Fibroblast of gingiva (primary cell): ENCODE measurements at regions not wholly inside any gene's neighbourhood (a gene's known extent, or its start where the extent isn't known, plus 50 kb on each side); places are given as distances from the start of the nearest gene placed in this dataset.

Experiments used
- DNase-seq: peaks from one replicate; pipeline ENCODE4 v3.0.0-alpha.2; 2011; ENCODE audit warnings: low read depth

GRCh38 chr3:22893101-22893500 lies 310.0 kb upstream of the UBE2E2 start:
- no peak for DNase-seq

DNA sequence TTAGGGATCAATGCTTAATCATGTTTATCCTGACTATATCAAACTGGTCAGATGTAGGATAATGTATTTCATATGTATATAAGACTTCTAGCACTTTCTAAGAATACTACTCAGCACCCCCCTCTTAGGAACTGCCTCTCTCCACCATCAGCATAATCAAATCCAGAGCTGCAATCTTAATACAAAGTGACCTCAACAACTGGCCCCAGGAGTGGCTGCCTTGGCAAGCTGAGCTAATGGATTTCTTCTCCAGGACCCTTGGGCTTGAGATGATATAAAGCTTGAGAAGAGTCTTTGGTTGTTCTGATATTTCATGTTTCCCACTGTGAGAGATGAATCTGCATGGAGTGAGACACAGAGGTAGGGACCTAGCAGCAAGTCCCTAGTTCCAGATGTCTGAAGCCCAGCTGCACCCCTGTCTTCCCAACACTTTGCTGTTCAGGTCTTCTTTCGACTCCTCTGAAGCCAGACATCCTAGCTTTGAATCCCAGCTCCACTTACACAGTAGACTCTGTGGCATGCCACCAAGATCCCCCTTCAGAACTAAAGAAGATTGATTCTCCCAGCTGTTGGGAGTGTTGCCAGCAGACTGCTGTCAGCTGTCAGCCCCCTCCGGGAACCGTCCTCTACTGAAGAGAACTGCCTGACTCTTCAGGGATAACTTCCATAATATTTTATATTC lies 309.3 kb upstream of the UBE2E2 start:
- DNase-seq = no peak

DNA sequence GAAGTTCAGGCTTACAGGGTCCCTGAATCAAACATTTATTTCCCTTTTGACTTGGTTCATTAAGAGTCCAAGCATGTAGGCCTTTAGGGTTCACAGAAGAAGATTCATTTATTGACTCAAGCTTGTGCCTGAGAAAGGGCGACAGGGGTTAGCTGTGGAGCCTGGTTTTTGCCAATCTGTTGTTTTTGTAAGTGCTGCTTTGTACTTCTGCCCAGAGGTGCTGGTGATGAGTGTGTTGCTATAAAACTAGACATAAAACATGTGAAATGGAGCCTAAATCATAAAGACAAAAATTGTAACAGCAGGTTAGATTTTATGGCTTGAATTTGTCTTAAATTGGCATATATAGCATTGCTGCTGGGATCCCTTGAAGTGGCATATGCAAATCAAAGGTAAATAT lies 308.3 kb upstream of the UBE2E2 start:
- no peak for DNase-seq

- no peak for DNase-seq
Measured at GRCh38 chr3:22895671-22896070, 307.5 kb upstream of the UBE2E2 start.

GRCh38 chr3:22898558-22898957 lies 304.6 kb upstream of the UBE2E2 start:
- no peak for DNase-seq

DNA sequence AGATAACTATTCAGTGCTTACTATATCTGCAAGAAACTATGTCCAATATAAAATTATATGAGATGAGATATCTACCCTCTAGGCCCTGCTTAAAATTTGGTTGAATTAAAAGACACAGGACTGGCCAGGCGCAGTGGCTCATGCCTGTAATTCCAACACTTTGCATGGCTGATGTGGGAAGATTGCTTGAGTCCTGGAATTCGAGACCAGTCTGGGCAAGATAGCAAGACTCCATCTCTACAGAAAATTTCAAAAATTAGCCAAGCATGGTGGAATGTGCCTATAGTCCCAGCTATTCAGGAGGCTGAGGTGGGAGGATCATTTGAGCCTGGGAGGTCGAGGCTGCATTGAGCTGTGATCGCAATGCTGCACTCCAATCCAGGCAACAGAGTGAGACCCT lies 303.7 kb upstream of the UBE2E2 start:
- DNase-seq = no peak

DNA sequence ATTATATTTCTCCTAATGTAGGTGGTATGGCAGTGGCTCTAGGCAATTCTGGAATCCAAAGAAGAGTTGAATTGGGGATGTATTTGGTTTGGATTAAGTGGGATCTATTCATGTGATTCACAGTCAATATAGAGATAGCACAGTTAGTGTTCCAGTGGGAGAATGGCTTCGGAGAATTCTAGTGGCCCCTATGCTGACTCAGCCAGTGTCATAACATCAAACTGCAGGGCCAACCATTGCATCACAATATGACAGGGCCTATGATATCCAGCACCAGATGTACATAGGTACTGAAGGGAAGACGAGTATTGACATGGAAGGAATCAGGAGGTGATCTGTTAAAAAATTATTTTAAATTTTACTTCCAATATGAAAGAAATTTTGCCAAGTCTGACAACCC lies 302.8 kb upstream of the UBE2E2 start:
- no peak for DNase-seq

- DNase-seq = no peak
Measured at GRCh38 chr3:22901684-22902083, 301.4 kb upstream of the UBE2E2 start.

- DNase-seq = no peak
Measured at GRCh38 chr3:22907161-22907780, 295.9 kb upstream of the UBE2E2 start.

- DNase-seq = no peak
Measured at GRCh38 chr3:22907796-22908195, 295.3 kb upstream of the UBE2E2 start.

DNA sequence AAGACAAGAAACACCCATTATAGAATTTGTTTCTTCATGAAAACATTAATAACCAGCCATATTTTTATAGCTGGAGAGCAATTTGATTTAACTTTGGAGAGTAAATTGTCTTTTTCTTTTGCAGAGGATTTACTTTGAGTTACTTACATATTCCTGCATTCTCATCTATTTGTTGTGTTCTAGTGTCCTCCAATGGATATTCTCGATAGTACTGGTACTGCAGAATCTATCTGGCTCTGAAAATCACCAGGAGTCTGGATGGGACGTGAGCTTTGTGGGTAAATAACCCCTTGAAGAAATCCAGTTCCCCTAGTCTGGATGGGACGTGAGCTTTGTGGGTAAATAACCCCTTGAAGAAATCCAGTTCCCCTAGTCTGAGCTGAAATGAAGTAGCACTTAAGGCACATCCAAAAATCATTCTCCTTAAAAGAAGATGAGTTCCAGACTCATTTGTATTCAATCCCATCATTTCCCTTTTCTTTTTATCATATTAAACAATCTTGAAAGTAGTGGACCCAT lies 294.1 kb upstream of the UBE2E2 start:
- no peak for DNase-seq

- no peak for DNase-seq
Measured at GRCh38 chr3:22916933-22917332, 286.2 kb upstream of the UBE2E2 start.

DNA sequence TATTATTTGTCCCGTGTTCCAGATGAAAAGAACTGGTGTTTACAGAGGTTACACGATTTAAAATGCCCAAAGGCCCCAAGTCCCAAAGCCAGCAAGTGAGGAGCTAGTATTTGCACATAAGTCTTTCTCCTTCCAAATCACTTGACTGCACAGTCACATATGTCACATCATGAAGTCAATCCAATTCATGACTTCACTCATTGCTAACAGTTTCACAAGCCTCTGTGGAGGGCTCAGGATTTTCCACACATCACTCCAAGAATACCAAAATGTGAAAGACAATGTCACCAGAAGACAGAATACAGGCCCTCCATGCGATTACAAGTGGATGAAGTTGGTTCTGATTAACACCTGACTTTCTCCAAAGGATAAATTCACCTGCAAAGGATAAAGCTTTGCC lies 283.1 kb upstream of the UBE2E2 start:
- DNase-seq = no peak

GRCh38 chr3:22922317-22922716 lies 280.8 kb upstream of the UBE2E2 start:
- DNase-seq = no peak

- no peak for DNase-seq
Measured at GRCh38 chr3:22923711-22924110, 279.4 kb upstream of the UBE2E2 start.

DNA sequence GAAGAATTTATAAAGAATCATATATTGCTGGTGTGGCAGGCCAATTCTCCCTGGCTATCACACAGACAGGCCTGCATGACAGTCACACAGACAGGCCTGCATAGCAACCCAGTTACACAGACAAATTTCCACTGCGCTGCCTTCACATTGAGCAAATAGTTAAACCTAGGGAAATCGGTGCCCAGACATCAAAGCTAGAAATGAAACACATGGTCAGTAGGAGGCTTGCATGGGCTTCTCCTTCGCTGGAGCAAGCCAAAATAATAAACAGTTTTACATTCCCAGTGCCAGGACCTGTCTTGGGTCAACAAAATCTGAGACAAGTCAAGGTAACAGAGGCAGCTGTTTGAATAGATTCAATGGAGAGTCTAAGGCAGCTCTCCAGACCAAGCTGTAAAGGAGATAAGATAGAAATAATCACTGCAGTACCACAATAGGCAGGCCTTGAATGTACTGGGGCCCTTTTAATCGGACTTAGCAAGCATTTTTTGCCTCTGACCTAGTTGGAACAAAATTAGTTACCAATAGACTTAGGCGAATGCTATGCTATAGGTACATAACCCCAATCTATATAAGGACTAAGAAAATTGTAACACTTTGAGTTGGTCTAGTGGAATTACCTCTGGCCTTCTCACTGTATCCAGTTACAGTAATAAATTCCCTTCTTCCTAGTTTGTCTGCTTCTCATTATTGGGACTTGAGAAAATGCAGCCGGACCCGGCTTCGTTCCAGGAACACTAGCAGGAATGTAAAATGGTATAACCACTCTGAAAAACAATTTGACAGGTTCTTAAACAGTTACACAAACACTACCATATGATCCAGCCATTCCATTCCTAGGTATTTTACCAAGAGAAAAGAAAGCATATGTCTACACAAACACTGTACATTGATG lies 274.7 kb upstream of the UBE2E2 start:
- no peak for DNase-seq

DNA sequence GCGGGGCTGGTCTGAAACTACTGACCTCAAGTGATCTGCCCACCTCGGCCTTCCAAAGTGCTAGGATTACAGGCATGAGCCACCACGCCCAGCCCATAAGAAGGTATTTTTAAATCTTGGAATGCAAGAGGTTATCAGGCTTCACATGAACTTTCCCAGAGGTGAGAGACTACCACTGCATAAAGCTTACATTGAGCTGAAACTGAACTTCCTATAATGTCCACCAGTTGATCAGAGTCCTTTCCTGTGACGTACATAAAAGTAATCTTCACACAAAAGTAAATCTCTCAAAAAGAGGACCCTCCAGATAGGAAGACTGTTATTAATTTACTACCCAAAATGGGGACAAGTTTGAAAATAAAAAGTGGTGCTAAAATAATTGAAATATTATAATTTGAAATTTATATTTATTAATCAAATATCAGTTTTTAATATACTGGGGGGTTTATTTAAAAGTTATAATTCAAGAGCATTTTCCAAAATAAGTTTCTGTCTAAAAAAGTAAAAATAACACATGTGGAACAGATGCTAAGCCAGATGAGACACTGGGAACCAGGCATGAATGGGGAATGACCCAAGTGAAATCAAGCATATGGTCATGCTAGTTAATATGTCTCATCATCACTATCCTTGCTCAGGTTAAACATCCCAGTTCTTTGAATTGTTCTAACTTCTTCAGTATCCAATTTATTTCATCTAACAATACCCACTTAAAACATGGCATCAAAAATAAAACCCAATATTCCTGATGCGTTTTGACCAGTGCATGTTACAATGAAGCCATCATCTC lies 269.9 kb upstream of the UBE2E2 start:
- DNase-seq = no peak

DNA sequence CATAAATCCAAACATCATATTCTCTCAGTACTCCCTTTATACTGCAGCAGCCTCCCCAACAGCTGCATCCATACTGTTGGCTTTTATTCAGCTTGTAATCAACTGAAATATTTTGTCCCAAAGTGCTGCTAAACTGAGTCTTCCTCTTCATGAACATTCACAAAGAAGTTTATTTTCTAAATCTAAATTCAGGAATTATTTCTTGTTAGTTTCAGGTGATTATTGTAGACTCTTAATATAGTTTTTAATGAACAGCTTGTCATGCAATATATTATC lies 269.3 kb upstream of the UBE2E2 start:
- DNase-seq = no peak

DNA sequence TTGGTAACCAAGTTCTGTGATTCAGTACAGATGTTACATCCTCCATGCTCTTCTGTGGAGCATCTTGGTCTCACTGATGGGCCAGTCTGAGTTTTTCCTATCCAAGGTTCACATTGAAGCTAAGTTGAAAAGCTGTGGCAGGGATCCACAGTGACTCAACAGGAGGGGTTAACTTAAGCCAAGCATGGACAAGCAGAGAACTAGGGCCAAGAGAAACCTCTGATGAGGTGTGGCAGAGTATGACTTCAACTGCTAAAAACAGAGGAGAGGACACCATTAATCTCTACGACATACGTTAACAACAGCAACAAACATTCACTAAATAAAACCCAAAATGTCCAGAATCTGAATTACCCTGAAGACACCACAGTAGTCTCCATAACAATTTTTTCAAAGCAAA lies 268.1 kb upstream of the UBE2E2 start:
- no peak for DNase-seq

- no peak for DNase-seq
Measured at GRCh38 chr3:22937536-22937935, 265.6 kb upstream of the UBE2E2 start.

GRCh38 chr3:22938739-22939138 lies 264.4 kb upstream of the UBE2E2 start:
- no peak for DNase-seq

DNA sequence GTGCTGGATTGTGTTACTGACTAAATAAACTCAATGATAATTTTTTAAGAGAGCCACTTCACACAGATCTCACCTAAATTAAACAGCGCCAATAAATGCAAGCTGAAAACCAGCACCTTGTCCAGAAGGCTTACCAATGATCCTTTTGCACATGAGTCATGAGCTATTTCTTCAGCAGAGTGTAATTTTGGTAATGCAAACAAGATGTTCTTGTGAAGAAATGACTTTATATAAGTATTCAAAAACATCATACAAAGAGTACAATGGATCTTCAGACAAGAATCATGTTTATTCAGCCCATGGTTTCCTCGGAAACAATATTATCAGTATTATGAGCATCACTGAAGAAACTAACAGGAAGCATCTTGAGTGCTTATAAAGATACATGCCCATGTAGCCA lies 263.8 kb upstream of the UBE2E2 start:
- DNase-seq = peak; percentile 8
